ENCODE measurements at regions not wholly inside any gene's neighbourhood (a gene's known extent, or its start where the extent isn't known, plus 50 kb on each side); places are given as distances from the start of the nearest gene placed in this dataset.

DNA sequence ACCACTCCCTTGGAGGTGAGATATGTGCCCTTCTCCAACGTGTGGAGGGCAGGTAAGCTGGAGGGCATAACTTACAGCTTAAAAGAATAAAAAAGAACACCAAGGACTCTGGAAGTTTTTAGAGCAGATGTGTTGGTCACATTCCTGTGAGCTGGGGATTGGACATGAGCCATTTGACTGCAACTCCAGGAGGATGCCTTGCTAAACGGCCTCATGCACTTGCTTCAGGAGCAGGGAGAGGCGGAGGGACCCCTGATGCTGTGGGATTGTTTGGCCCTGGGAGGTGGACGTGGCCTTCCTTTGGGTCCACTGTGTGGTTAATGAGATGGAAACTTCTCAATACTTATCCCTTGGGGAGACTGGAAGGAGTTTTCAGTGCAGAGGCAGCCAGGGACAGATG, 185.6 kb downstream of the RHOU start:
- no peak for DNase-seq (ENCODE audit: low spot score)

DNA sequence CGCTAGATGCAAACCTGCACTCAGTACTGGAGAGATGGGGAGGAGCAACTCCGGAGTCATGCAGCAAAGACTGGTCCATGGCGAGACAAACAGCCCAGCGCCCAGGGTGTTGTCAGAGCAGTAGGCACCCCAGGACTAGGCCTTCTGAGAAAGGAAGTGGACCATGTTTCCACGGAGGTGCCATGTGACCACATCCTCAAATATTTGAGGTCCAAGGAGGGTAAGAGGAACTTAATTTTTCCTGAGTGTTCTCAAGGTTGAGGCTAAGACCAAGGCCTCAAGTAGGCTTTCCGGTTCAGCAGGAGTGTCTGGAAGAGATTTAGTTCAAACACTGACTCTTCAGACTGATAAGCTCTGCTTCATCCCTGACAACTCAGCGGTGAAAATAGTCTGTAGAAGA, 186.2 kb downstream of the RHOU start:
- no peak for DNase-seq (ENCODE audit: low spot score)

DNA sequence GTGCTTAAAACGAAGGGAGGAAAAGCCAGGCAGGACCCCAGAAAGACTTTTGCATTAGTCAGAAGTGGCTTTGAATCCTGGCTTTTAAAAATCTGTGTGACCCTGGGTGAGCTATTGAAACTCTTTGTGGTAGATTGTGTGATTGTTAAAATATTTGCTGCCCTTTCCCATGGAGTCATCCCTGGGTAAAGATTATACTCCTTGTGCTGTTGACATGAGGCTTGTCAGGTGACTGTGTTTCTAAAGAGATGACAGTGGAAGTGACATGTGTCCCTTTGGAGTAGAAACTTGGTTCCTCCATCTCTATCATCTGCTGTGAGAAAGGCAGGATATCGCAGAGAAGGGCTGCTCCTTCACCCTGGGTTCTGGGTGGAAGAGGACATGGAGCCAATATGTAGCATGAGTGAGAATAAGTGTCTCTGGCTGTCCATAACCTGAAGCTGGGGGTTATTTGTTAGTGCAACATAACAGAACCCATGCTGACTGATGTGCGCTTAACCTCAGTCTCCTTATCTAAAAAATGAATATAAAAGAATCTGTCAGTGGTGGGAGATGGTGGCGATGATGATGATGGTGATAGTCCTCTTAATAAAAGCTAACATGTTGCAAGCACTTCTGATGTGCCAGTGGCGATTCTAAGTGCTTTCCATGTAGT, 187.6 kb downstream of the RHOU start:
- DNase-seq (ENCODE audit: low spot score) = no peak

DNA sequence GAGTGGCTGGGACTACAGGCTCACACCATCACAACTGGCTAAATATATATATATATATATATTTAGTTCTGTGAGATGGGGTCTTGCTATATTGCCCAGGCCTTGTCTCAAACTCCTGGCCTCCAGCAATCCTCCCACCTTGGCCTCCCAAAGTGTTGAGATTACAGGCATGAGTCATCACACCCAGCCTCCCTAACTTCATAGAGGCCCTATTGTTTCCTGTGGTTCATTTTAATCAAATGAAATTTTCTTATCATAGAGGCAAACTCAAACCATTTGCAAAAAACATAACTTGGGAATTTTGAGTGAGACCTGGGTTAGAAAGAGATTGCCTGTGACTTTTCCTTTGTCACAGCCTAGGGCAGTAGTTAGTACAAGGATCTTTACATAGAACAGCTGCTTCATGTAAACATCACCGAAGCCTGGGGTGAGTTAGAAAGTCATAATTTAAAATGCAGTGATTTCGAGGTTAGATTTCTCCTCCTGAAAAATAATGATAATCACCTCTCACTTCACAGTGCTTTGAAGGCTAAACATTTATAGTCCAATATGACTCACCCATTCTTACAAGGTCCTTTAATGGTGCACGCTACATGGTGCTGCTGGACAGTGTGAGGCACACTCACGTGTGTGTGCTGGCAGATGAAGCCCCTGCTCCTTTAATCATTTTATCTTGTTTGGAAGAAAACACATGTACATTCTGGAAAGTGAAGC, 188.9 kb downstream of the RHOU start:
- DNase-seq (ENCODE audit: low spot score) = no peak

DNA sequence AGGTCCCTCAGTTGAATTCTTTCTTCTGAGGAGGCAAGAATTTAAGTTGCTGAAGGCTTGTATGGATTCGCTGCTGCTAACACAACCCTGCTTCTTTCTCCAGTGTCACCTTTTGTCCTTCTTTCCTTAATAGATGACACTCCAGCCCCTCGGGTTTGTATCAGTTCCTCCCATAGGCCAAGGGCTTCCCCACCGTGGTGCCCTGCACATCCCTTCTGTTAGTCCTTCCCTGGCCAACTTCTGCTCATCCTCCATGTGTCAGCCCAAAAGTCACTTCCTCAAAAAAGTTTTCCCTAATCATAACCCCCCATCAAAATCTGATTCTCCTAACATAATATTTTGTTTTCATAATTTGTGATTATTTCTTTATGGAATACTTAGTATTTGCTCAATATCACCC, 190.4 kb downstream of the RHOU start:
- no peak for DNase-seq (ENCODE audit: low spot score)

DNA sequence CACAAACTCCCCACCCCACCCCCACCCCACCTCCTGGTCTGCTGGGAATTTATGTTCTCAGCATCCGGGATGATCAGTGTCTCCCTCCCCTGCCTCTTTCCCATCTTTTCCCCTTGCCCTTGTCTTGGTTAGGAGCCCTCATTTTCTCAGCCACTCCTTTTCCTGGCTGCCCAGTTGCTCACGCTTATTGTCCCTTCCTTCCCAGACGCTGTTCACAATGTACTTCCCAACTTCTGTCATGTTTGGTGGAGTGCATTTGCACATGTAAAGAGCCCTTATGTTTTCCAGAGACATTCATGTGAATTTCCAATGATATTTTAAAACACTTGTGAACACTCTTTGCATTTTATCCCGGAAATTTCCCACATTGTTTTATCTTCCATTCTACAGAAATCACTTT, 192.1 kb downstream of the RHOU start:
- DNase-seq (ENCODE audit: low spot score) = no peak

DNA sequence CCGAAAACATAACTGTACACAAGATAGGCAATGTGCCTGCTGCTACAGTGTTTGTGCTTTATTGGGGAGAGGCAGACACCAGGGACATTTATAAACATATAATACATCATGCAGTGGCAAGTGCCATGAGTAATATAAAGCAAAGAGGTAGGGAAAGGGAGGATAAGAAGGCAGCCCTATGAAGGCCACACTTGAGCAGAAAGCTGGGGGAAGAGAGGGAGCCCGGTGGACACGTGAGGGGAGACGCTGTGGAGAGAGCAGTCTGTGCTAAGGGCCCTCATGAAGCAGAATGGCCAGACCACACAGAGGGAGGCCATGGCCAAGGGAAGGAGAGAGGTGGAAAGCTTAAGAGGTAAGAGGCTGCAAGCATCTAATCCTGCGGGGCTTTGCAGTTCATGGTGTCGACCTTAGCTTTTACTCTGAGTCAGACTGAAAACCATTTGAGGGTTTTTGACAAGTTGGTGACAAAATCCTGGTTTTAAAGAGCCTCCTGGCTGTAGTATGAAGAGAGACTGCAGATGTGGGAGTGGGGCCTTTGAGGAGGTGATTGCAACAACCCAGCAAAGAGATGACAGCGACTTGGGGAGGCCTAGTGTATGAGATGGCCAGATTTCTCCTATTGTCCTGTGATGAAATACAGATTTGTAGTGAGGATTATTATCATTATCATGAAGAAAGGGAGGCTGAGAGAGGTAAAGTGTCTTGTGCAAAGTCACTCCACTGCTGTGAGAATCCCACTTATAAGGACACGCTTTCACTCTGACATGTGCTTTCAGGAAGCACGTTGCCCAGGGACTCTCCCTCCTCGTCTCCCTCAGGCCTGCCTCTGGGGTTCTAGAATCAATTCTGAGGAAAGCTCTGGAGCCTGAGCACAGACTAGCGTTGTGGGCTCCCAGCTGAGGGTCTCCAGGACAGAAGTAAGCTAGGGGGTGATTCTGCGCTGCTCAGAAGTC, 192.9 kb downstream of the RHOU start:
- no peak for DNase-seq (ENCODE audit: low spot score)

DNA sequence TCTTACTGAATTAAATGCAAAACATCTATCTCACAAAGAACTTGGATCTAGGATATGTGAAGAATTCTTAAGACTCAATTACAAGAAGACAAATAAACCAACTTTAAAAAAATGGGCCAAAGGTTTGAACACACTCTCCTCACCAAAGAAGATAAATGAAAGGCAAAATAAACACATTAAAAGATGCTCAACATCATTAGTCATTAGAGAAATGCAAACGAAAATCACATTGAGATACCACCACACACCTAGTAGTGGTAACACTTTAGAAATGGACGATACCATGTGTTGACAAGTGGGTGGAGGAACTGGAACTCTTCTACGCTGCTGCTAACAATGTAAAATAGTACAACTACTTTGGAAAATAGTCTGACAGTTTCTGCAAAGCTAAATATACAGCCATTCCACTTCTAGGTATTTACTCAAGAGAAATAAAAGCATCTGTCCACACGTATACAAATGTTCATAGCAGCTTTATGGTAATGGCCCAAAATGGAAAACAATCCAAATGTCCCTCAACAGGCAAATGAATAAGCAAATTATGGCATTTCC, 194.3 kb downstream of the RHOU start:
- DNase-seq (ENCODE audit: low spot score) = no peak

DNA sequence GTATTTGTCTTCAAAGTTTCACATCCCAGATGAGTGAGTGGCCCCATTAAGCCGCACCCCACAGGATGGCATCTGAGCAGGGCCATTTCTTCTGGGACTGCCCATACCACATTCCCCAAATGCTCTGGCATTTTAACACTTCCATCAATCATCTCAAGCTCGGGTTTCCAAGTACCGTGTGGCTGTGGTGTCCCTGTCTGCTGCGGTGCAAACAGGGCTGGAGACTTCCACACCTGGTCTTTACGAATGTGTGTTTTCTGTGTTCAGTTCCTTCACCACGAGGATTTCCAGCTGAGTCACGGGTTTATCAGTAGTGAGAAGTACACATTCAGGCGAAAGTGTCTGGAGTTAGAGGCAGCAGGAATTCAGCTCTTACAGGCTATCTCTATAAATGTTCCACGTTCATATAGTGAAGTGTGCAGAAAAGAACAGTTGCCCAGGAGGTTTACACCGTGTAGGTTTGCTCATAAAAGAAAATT, 195.2 kb downstream of the RHOU start:
- no peak for DNase-seq (ENCODE audit: low spot score)

DNA sequence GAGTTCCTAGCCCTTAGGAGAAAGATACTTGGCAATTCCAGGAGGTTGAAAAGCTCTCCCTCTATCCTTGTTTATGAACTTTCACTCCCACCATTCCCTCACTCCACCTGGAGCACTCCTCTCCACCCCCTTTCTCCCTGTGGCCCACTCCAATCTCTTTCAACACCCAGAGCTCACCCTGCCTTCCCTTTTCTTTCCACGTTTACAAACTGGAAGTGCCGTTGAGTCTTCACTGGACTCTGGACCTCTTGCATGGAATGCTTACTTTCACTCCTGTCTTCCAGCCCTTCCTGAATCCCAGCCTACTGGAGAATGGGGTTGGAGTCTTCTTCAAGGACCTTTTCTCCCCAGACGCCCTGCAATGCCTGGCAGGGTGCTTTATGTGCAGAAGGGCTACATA, 198.5 kb downstream of the RHOU start:
- DNase-seq (ENCODE audit: low spot score) = no peak

DNA sequence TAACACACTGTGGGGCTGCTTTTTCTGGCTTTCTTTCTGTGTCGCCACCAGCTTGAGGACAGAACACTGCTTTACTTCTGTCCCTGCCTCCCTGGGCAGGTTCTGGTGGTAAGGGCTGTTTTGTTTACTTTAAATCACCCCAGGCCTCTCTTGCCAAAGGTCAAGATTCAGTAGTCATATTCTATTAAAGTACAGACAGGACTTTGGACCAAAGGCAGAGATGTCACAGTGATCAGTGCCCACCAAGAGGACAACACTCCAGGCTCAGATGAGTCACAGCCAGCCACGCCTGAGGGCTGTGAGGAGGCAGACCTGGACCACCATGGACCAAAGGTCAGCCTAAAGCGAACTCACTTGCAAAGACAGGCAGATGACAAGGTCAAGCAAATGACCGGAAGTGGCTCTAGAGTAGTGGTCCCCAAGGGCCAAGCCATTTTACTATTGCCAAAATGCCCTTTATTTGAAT, 200.0 kb downstream of the RHOU start:
- no peak for DNase-seq (ENCODE audit: low spot score)

DNA sequence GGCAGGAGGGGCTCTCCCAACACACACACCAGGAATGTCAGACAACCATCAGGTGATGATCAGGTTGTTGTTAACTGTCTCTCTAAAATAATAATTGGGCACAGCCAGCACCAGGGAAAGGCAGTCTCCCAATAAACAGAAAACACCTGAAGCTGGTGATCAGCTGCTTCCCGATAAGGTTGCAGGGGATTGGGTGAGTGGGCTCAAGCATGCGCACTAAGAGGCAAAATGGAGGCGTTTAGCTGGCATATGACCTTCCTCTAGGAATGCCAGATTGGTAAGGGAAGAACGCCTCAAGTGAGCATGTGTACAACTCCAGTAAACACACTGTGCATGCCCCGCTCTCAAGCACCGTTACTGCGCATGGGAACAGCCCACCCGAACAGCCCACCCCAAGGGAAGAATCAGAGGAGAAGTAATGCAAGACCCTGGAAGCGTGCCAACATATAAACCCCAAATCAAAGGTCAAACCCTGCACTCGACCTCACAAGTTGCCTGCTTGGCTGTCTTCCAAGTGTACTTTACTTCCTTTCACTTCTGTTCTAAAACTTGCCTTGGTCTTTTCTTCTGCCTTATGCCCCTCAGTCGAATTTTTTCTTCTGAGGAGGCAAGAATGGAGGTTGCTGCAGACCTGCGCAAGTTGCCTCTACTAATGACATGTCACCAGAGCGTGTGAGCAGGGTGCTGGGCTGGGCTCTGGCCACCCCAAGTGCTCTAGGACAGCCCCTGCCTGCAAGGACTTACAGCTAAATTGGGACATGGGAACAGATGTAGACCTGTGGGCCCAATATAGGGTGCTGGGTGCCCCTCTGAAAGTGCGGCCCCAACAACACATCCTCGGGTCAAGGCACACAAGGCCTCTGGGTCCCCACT, 200.8 kb downstream of the RHOU start:
- DNase-seq (ENCODE audit: low spot score) = no peak

DNA sequence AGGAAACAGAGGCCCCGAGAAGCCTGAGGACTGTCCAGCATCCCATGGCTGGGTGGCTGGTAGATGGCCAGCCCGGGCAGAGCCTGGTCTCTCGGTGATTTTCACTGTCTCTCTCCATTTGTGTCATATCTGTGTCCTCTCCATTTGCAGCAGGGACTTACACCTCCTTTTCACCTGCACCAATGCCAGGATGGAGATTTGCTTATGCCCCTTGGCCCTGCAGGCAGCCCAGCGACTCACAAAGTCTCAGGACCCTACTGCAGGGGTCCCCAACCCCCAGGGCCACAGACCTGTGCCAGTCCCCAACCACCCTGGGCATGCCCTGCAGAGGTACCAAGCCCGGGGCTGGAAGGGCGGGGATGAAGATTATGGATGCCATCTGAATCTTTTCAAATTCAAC, 201.6 kb downstream of the RHOU start:
- DNase-seq (ENCODE audit: low spot score) = no peak

DNA sequence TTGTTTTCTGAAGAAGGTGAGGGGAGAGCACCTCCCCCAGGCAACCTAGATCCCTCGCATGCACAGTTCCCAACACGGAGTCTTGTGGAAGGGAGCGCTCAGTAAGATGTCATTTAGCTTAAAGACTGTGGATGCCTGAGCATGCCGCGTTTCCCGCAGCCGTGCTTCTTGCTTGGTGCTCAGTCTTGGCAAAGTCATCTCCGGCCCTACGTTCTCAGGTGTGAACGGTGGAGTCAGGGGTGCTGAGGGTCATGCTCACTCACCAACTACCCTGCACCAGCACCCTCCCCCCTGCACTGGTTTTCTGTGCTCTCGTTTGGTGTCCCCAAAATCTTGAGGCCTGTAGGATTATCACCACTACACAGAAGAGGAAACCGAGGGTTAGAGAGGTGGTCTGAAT, 202.1 kb downstream of the RHOU start:
- no peak for DNase-seq (ENCODE audit: low spot score)

DNA sequence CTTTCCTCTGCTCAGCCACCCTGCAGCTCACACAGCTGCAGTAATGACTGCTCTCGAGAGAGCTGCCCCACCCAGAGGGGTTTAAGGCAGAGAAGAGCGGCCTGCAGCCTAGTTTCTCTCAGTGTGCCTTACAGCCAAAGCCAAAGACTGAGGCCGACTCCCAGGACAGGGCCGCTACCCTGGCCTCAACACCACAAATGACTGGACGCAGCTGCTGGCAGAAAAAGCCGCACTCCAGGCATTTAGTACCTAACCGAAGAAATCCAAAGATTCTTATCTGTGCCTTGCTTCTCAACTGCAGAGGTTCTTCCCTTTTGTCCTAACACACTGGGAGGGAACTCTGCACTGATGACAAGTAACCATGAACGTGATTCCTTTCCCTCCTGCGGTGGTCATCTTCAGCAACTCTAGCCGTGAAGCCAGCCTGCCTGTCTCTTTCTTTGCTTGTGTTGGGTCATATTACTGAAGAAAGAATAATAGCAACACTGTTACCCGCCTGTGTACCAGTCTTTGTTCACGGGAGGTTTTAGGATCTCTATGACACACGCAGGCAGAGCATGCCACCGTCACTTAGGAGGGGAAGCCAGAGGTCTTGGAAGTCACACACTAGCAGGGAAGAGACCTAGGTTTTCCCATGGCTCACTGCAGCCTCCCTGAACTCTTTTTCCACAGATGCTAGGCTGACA, 202.7 kb downstream of the RHOU start:
- DNase-seq (ENCODE audit: low spot score) = no peak

DNA sequence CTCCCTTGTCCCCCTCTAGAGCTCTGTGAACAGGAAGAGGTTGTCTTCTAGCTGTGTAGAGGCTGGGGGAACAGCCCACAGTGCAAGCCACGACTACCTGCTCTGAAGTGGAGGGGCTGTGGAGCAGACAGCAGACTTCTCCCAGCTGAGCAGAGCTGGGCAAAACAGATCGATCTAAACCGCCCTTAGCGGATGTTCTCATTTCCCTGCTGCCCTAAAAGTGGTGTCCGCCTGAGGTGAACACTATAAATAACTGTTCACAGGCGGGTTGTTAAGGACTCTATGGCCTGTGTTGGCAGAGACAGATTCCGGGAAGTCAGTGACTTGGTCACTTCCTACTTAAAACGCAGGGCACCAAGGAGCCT, 203.2 kb downstream of the RHOU start:
- DNase-seq (ENCODE audit: low spot score) = no peak

DNA sequence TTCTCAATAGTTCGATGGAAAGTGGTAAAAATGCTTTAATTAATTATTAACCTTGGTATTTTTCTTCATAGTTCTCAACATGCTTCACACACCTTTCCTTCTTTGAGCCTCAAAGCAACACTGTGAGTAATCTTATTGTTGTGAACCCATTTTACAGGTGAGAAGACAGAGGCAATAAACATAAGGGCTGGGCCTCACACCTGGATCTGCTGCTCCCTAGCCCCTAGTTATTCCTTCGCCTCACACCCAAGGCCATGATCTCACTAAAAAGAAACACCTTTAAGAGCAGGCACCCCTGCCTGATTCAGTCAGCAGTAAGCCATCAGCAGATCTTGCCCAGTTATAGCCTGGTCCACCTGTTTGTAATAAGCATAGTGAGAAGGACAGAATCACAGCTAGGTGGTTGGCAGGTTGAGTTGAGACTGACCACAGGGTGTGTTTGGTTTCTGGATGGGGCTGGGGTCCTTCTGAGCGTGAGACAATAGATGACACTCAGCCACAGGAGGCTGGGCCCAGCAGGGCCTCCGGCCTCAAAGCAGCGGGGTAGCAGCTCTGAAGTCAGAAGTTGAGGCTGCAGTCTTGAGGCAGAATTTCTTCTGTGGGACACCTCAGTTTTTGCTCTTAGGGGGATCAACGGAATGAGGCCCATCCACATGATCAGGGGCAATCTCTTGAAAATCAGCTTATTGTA, 203.9 kb downstream of the RHOU start:
- DNase-seq (ENCODE audit: low spot score) = no peak

DNA sequence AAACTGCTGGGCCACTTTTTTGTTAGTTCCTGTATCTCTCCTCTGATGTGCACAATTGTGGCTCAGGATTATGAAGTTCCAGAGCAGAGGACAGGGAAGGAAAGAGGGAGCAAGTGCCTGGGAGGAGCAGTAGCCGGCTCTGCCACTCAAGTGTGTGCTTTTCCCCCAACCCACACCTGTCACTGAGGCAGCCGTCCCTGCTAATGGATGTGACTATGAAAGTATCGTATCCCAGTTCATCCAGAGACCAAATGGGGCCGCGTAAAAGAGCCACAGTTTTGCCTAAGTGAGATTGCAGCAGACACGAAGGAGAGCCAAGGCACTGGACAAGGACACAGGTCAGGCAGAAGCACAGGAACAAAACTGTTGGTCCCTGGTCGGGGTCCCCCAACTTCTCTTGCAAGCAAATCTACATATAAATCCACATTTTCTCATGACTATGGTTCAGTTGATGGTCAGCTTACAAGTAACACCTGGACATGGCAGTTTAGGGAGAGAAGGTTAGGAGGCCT, 204.7 kb downstream of the RHOU start:
- no peak for DNase-seq (ENCODE audit: low spot score)

DNA sequence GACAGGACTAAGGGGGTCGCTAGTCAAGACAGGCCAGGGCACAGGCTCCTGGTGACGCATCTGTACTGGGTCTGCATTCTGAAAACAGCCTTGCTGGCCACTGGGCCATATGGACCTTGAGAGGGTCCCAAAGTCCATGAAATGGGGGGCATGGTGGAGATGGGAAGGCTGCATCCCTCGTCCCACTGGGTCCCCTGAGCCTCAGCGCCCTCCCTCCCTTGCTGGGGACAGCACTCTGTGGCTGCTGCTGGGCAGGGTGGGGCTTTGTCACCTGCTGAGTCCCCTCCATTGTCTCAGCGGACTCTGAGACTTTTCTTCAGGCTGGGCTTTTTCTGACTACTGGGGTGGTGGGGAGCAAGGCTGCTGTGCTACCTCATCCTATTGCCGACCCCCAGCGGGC, 205.2 kb downstream of the RHOU start:
- no peak for DNase-seq (ENCODE audit: low spot score)

DNA sequence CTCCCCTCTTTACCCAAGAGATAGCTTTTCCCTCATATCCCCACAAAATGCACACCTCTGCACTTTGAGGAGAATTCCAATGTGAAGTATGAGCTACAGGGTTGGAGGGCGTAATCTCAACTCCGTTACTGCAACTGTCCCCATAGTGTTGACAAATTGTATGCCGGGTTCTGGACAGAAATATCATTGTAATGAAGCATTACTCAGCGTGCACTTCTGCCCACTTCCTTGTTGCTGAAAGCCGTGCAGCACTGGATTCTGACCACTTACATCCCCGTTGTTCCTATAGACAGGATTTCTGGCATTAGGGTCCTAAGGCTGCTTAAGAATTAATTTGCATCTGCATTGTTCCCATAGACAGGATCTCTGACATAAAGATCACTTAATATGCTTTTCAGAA, 205.6 kb downstream of the RHOU start:
- no peak for DNase-seq (ENCODE audit: low spot score)
